ENCODE measurements at regions not wholly inside any gene's neighbourhood (a gene's known extent, or its start where the extent isn't known, plus 50 kb on each side); places are given as distances from the start of the nearest gene placed in this dataset.

DNA sequence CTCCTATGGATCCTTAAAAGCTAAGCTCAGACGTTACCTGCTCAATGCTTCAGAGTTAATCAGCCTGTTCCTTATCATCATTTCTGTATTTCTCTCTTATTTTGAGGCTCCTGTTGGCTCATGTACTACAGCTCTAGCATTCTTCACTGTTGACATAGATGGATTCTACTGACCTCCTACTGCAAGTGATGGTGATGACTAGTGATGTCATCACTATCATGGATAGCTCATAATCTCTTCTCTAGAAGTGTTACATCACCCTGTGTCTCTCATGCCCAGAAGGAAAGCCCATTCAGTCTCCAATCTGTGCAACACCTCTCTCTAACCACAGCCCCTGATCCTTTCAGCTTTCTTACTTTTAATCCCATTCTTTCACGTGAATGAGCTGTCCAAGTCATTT is 168.2 kb upstream of the DPT start:
- WGBS: 93% methylated on average over 2 of the region's 2 CpGs
- Histone ChIP-seq H3K27ac (ENCODE audit: low read depth) (no peak overlapping the region), H3K4me3 (ENCODE audit: low read depth, low read length) (no peak overlapping the region), H3K36me3 (ENCODE audit: insufficient read depth) (no peaks in the 10 kb centered on the region), H3K4me1 (ENCODE audit: insufficient read depth) (no peaks in the 10 kb centered on the region)
- no peak for DNase-seq (ENCODE audit: extremely low spot score)

DNA sequence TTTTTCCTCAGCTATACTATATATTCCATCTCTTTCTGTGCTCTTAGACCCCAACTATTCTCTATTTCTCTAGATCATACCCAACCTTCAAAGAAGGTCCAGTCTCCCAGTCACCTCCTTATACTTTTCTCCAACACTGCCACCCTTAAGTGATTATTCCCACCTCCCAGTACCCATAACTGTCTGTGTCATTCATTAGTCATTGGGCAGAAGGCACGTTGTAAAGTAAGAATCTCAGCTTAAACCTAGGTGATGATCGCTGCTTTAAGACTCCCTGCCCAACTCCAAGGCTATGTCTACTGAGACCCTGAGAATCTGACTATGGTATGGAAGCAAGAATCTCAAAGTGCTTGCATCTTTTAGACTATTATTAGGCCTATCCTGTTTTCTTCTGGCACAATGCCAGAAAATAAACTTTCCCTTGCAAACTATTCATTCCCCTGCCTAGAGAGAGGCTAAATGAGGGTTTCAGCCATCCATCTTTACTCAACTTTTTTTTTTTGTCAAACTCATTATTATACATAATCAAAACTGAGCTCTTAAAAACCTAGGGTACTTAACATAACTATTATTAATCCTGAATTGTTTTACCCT is 174.3 kb upstream of the DPT start:
- no peak overlapping the region for H3K4me3 ChIP-seq (ENCODE audit: low read depth, low read length)
- WGBS: 95% methylated on average over 2 of the region's 2 CpGs

DNA sequence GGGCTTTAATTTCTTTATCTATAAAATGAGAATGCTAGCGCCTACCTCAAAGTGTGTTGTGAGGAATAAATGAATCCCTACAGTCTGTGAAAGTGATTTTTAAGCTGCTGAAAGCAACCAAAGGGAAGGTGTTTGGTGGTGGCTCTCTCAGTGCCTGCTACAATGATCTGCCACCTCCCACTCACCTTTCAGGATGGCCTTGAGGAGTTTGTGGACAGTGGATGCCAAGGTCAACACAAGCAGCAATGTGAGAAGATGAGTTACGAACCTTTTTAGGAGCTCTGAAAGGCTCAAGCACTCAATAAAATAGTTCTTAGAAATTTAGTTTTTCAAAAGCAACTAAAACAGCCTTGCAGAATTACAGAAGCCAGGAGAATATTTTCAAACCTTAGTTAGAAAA is 176.6 kb upstream of the DPT start:
- DNase-seq (ENCODE audit: extremely low spot score): no peak
- no peaks in the 10 kb centered on the region for H3K36me3 ChIP-seq (ENCODE audit: insufficient read depth)
- WGBS: 99% methylated on average over 2 of the region's 2 CpGs
- no peaks in the 10 kb centered on the region for H3K4me1 ChIP-seq (ENCODE audit: insufficient read depth)
- H3K27ac ChIP-seq (ENCODE audit: low read depth): peak overlapping the region; percentile 64
- no peak overlapping the region for H3K4me3 ChIP-seq (ENCODE audit: low read depth, low read length)

More for the DNA sequence above, 174.3 kb upstream of the DPT start:
- H3K27ac ChIP-seq (ENCODE audit: low read depth): no peak overlapping the region
- no peak for DNase-seq (ENCODE audit: extremely low spot score)
- no peaks in the 10 kb centered on the region for H3K4me1 ChIP-seq (ENCODE audit: insufficient read depth)
- H3K36me3 ChIP-seq (ENCODE audit: insufficient read depth): no peaks in the 10 kb centered on the region

DNA sequence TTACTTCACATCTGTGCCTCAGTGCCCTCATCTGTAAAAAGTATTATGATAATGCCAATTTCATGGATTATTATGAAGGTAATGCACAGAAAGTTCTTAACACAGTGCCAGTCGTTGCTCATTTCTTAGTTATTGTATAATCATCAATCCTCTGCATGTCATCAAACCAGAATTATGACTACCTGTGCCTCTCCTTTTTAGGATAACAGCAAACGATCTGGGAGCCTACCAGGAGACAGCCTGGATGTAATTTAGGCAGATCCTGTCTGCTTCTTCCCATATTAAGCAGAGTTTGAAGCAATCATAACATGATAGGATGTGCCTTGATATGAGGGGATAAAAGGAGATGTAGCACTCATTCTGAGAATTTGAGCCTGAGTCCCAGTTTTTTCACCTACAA is 177.4 kb upstream of the DPT start:
- no peaks in the 10 kb centered on the region for H3K4me1 ChIP-seq (ENCODE audit: insufficient read depth)
- WGBS: 72% methylated on average over 2 of the region's 2 CpGs
- no peak overlapping the region for H3K4me3 ChIP-seq (ENCODE audit: low read depth, low read length)
- H3K36me3 ChIP-seq (ENCODE audit: insufficient read depth): no peaks in the 10 kb centered on the region
- H3K27ac ChIP-seq (ENCODE audit: low read depth): no peak overlapping the region
- no peak for DNase-seq (ENCODE audit: extremely low spot score)

DNA sequence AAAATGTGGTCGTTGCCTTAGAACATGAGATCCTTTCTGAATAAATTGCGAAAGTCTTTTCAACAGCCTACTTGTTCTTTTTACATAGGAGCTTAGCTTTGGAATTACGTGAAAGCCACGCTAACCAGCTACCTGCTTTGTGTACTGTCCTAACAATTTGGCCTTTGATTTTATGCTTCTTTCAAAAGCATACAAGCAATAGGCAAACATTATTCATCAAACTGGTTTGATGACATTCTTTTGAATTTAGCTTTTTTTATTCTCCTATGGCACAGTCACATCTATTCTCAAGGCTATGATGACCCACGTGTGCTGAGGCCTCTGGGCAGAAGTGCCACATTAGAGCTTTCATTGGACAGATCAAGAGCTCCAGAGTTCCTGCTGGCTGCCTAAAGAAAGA is 178.0 kb upstream of the DPT start:
- peak; percentile 46 for DNase-seq (ENCODE audit: extremely low spot score)
- Histone ChIP-seq H3K27ac (ENCODE audit: low read depth) (no peak overlapping the region), H3K4me1 (ENCODE audit: insufficient read depth) (no peaks in the 10 kb centered on the region), H3K4me3 (ENCODE audit: low read depth, low read length) (no peak overlapping the region), H3K36me3 (ENCODE audit: insufficient read depth) (no peaks in the 10 kb centered on the region)
- 84% methylated on average over 5 of the region's 5 CpGs for WGBS

DNA sequence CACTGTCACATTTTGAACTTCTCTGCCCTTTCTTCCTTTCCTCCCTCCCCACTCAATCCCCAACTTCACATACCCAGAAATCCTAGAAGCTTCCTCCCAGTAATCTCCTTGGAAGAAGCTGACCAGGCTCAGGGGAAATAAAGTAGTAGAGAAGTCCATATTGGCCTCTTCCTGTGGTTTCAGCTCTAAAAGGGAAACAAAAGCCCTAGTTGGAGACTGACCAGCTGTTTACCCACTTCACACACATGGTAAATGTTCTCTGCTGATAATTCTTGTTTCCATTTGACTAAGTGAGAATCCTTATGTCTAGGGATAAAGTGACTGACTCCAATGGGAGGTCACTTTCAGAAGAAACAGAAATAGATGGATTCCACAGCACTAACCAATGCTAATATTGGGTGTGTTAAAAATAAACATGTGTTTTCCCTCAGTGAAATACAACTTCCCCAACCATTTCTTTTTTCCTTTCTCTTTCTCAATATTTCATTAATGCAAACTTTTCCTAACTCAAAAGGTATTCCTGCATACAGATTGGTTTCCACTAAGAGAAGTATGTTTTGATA is 178.9 kb upstream of the DPT start:
- H3K36me3 ChIP-seq (ENCODE audit: insufficient read depth): no peaks in the 10 kb centered on the region
- no peaks in the 10 kb centered on the region for H3K4me1 ChIP-seq (ENCODE audit: insufficient read depth)
- DNase-seq (ENCODE audit: extremely low spot score): no peak
- H3K27ac ChIP-seq (ENCODE audit: low read depth): no peak overlapping the region
- no peak overlapping the region for H3K4me3 ChIP-seq (ENCODE audit: low read depth, low read length)

DNA sequence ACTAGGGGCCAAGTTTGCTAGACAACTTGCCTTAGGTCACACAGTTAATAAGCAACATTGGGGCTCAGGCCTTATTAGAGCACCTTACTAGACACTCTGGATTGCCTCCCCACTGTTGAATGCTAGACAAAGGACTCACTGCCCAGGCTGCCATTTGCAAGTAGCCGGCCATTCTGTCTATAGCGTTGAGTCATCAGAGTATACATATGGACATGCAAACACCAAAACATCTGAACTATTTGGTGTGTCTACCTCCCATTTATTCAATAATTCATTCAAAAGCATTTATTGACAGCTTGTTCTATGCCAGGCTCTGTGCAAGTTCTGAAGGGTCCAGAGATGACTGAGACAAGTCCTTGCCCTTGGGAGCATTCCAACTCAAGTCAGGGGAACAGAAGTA is 181.4 kb upstream of the DPT start:
- H3K4me1 ChIP-seq (ENCODE audit: insufficient read depth): no peaks in the 10 kb centered on the region
- DNase-seq (ENCODE audit: extremely low spot score): no peak
- no peak overlapping the region for H3K27ac ChIP-seq (ENCODE audit: low read depth)
- no peaks in the 10 kb centered on the region for H3K36me3 ChIP-seq (ENCODE audit: insufficient read depth)
- no peak overlapping the region for H3K4me3 ChIP-seq (ENCODE audit: low read depth, low read length)
- 77% methylated on average over 2 of the region's 2 CpGs for WGBS

DNA sequence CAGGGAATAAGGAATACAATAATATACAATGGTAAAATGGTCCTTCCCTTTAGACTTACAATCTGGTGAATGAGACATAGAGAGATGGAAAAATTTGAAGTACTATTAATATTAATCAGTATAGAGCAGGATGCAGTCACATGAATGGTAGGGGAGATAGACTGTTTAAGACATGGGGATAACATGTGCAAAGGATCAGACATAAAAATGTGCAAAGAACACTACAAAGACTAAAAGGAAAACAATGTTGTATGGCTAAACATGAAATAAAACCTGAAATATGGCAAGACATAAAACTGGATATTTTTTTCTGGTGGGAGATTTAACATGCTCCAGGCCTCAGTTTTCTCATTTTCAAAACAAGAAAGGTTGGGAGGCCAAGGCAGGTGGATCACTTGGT is 182.4 kb upstream of the DPT start:
- no peak for DNase-seq (ENCODE audit: extremely low spot score)
- H3K27ac ChIP-seq (ENCODE audit: low read depth): no peak overlapping the region
- no peak overlapping the region for H3K4me3 ChIP-seq (ENCODE audit: low read depth, low read length)
- no peaks in the 10 kb centered on the region for H3K4me1 ChIP-seq (ENCODE audit: insufficient read depth)
- no peaks in the 10 kb centered on the region for H3K36me3 ChIP-seq (ENCODE audit: insufficient read depth)

DNA sequence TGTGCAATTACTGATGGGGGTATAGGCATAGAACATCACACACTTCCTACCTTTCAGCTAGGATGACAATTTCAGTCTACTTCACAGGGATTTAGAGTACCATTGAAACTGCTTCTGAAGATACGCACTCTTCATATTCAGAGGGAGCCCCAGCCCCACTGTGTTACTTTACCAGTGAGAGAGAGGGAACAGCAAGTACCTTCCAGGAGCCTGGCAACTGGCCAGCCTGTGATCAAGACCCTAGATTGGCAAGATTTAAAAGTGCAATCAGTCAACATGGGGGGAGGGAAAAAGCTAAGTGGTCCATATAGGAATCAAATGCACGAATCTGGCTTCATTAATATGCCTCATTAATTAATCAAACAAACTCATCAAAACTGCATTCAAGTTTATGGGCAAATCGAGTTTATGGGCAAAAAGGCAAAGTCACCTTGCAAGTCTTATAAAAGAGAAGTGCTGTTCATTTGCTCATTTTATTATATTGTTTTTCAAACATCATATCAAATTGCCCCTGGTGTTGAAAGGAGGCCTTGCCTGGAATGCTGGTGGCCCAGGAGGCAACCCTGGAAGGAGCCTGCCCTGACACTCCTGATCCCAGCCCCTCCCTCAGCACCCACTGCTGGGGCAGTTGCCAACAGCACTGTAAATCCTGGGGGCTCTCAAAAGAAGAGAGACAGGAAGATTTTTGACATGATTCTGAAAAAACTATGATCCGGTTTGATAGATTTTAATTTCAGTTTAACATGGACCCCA is 184.9 kb upstream of the DPT start:
- no peak overlapping the region for H3K4me3 ChIP-seq (ENCODE audit: low read depth, low read length)
- WGBS: 91% methylated on average over 4 of the region's 4 CpGs

DNA sequence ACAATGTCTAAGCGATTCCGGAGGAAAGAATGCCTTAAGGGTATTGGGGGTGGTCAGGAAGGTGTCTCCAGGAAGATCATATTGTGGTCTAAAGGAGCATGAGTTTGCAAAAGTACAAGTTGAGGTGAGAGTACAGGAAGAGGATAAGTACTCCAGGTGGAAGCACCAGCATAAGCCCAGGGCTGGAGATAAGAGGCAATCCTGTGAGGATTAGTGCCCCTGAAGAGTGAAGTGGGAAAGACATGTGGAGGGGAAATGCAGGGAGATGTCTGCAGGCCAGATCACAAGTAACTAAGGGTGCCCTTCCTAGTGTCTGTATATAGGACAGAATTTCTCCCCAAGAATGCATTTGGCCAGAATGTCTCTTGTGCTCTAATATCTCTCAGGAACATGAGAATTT is 188.3 kb upstream of the DPT start:
- WGBS: 78% methylated on average over 2 of the region's 2 CpGs
- Histone ChIP-seq H3K4me3 (ENCODE audit: low read depth, low read length) (no peak overlapping the region), H3K27ac (ENCODE audit: low read depth) (no peak overlapping the region), H3K4me1 (ENCODE audit: insufficient read depth) (no peaks in the 10 kb centered on the region), H3K36me3 (ENCODE audit: insufficient read depth) (no peaks in the 10 kb centered on the region)
- no peak for DNase-seq (ENCODE audit: extremely low spot score)

More for the DNA sequence above, 184.9 kb upstream of the DPT start:
- H3K36me3 ChIP-seq (ENCODE audit: insufficient read depth): no peaks in the 10 kb centered on the region
- no peak overlapping the region for H3K27ac ChIP-seq (ENCODE audit: low read depth)
- H3K4me1 ChIP-seq (ENCODE audit: insufficient read depth): no peaks in the 10 kb centered on the region
- DNase-seq (ENCODE audit: extremely low spot score): no peak

DNA sequence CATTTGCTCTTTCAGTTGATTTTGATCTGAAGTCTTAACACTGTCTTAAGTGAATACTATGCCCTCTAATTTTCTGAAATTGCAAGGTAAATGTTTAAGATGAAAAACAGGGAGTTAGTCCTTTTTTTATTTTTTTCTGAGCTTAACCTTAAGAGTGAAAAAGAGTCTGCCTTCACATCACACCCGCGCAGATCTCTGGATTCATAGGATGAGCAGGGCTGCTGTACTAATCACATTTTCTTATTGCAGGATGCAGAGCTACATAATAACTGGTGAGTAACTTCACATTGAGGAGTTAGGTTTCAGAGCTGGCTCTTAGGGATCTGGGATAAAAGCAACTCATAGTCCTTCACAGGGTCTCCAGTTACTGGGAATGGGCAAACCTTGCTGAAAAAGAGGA is 188.7 kb upstream of the ATP1B1 start:
- Histone ChIP-seq H3K27ac (ENCODE audit: low read depth) (no peak overlapping the region), H3K4me3 (ENCODE audit: low read depth, low read length) (no peak overlapping the region), H3K36me3 (ENCODE audit: insufficient read depth) (no peaks in the 10 kb centered on the region), H3K4me1 (ENCODE audit: insufficient read depth) (no peaks in the 10 kb centered on the region)
- WGBS: 90% methylated on average over 2 of the region's 2 CpGs
- DNase-seq (ENCODE audit: extremely low spot score): no peak

DNA sequence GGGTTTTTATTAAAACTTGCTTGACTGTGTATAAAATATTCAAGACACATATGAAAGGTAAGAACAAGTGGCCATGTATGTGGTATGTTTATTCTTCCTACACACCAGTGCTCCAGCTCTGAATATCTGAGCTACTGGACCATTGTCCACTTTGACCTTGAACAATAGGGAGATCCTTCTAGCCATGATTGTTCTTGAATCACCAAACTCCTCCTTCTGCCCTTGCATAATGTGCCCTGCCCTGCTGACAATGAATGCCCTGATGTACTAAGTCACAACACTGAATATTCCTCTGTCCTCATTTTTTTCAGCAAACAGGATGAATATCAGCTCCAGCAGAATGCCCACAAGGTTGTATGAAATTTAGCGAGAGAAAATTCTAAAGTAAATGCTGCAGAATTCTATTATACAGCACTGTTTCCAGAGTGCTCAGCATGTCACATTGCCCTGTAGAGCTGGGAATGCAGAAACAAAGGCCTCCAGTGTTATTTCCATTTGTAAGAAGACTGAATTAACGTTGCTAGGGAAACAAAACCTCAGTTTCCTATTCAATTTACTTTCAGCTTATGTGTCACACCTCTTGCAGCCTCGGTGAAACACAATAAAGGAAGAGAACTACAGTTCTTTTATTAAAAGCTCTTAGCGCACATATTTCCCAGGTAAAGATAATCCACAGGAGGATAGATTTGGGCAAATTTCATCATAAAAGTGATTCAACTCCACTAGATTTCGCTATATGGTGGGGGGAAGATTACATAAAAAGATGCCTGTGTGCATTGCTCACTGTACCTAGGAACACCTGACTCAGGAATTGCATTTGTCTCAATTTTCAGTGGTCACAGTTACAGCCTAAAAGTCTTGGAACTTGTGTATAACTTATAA is 187.4 kb upstream of the ATP1B1 start:
- H3K27ac ChIP-seq (ENCODE audit: low read depth): no peak overlapping the region
- 85% methylated on average over 5 of the region's 5 CpGs for WGBS

DNA sequence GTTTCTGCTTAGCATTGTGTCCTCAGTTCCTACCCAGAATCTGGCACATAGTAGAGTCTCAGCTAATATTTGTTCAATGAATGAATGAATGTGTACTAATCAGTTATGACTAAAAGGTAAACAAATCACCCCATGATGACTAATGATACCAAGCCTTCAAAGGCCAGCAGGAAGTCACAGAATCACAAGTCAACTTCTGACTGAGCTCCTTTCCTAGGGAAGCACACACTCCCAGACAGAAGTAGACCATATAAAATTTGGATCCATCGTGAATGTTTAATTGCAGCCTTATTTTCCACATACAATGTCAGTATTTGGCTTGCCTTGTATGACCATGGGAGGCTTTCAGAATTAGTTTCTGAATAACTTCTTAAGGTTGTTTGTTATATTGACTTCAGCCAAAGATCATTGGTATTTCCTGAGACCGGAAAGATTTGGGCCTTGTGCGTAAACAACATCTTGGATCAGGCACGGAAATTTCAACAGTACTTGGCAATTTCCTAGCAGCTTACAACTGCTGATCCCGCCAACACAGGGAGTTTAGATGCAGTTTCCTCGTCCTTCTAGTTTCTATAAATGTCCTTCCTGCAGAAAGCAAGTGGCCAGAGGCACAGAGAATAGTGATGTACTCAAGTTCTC is 185.9 kb upstream of the ATP1B1 start:
- no peak overlapping the region for H3K27ac ChIP-seq (ENCODE audit: low read depth)
- no peak for DNase-seq (ENCODE audit: extremely low spot score)

More for the DNA sequence above, 187.4 kb upstream of the ATP1B1 start:
- DNase-seq (ENCODE audit: extremely low spot score): no peak
- Histone ChIP-seq H3K36me3 (ENCODE audit: insufficient read depth) (no peaks in the 10 kb centered on the region), H3K4me3 (ENCODE audit: low read depth, low read length) (no peak overlapping the region), H3K4me1 (ENCODE audit: insufficient read depth) (no peaks in the 10 kb centered on the region)

More for the DNA sequence above, 185.9 kb upstream of the ATP1B1 start:
- H3K4me1 ChIP-seq (ENCODE audit: insufficient read depth): no peaks in the 10 kb centered on the region
- WGBS: 27% methylated on average over 6 of the region's 6 CpGs
- no peaks in the 10 kb centered on the region for H3K36me3 ChIP-seq (ENCODE audit: insufficient read depth)
- no peak overlapping the region for H3K4me3 ChIP-seq (ENCODE audit: low read depth, low read length)
